HEK293T (cell line): ENCODE measurements at regions not wholly inside any gene's neighbourhood (a gene's known extent, or its start where the extent isn't known, plus 50 kb on each side); places are given as distances from the start of the nearest gene placed in this dataset.

ENCODE experiments used
- CTCF ChIA-PET: fragments of 350-600 bp; formaldehyde crosslinking; extraction: SDS; loops from one replicate; lab custom pipeline; 2021; ENCODE audit warnings: antibody characterized with exemption, inconsistent platforms; lab: Yijun Ruan, JAX
- POLR2A ChIA-PET: fragments of 350-600 bp; formaldehyde crosslinking; extraction: SDS; loops from one replicate; lab custom pipeline; 2020; ENCODE audit warnings: antibody characterized with exemption, inconsistent platforms; lab: Yijun Ruan, JAX
- DNase-seq: peaks from one replicate; pipeline ENCODE4 v3.0.0; 2012; ENCODE audit warnings: mixed read lengths; ENCODE audit errors: extremely low spot score
- ARNT ChIP-seq: fragments of 450-650 bp; IDR thresholded peaks from 2 replicates; pipeline ENCODE4 v1.6.1; 2017; ENCODE audit warnings: mild to moderate bottlenecking
- BHLHE40 ChIP-seq: fragments of 450-650 bp; IDR thresholded peaks from 2 replicates; pipeline ENCODE4 v1.6.1; 2016; ENCODE audit warnings: mild to moderate bottlenecking, moderate library complexity, borderline replicate concordance
- CTBP1 ChIP-seq: fragments of 450-650 bp; IDR thresholded peaks from 2 replicates; pipeline ENCODE4 v1.6.1; 2016; ENCODE audit warnings: borderline replicate concordance
- ELF4 ChIP-seq: fragments of 450-650 bp; IDR thresholded peaks from 2 replicates; pipeline ENCODE4 v1.6.1; 2017; ENCODE audit warnings: antibody characterized with exemption
- FOXA1 ChIP-seq: fragments of 450-650 bp; IDR thresholded peaks from 2 replicates; pipeline ENCODE4 v1.6.1; 2016; ENCODE audit warnings: mild to moderate bottlenecking
- FOXK2 ChIP-seq: fragments of 450-650 bp; IDR thresholded peaks from 2 replicates; pipeline ENCODE4 v1.6.1; 2016; ENCODE audit warnings: mild to moderate bottlenecking
- FOXM1 ChIP-seq: fragments of 450-650 bp; IDR thresholded peaks from 2 replicates; pipeline ENCODE4 v1.6.1; 2017; ENCODE audit warnings: mild to moderate bottlenecking, borderline replicate concordance
- HDGF ChIP-seq: fragments of 450-650 bp; IDR thresholded peaks from 2 replicates; pipeline ENCODE4 v1.6.1; 2017; ENCODE audit warnings: antibody characterized with exemption, borderline replicate concordance
- L3MBTL2 ChIP-seq: fragments of 450-650 bp; conservative IDR thresholded peaks from 2 replicates; pipeline ENCODE4 v1.6.1; 2016; ENCODE audit warnings: mild to moderate bottlenecking
- LEF1 ChIP-seq: fragments of 450-650 bp; IDR thresholded peaks from 2 replicates; pipeline ENCODE4 v1.6.1; 2017; ENCODE audit warnings: mild to moderate bottlenecking, borderline replicate concordance
- NFRKB ChIP-seq: fragments of 450-650 bp; IDR thresholded peaks from 2 replicates; pipeline ENCODE4 v1.6.1; 2016; ENCODE audit warnings: mild to moderate bottlenecking, moderate library complexity
- SP1 ChIP-seq: fragments of 450-650 bp; IDR thresholded peaks from 2 replicates; pipeline ENCODE4 v1.6.1; 2017
- SUZ12 ChIP-seq: fragments of 450-650 bp; IDR thresholded peaks from 2 replicates; pipeline ENCODE4 v1.6.1; 2016; ENCODE audit warnings: mild to moderate bottlenecking
- TARDBP ChIP-seq: fragments of 450-650 bp; IDR thresholded peaks from 2 replicates; pipeline ENCODE4 v1.6.1; 2016
- ZNF384 ChIP-seq: fragments of 450-650 bp; IDR thresholded peaks from 2 replicates; pipeline ENCODE4 v1.6.1; 2016
- TF ChIP-seq, protein P1 (sequence below): fragments of 450-650 bp; IDR thresholded peaks from 2 replicates; pipeline ENCODE4 v1.6.1; 2016

DNA sequence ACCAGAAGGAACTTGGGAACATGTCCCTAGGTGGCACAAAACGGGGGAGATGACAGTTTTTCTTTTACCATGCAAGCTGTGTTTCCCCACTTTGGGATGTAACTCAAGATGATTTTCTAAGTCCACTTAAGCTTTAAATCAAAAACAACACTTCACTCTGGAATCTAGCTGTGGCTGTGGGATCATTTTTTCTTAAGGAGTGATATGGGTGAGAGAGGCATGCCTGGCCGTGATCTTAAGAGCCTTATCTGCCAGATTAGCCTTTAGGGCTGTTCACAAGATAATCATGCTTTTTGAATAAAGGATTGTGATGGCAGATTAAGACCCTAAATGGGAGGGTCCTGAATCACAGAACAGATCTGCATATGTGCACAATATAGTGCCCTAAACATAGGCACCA, 384.8 kb upstream of the SEMA6D start:
- ChIA-PET POLR2A (no interaction called here), CTCF (interaction anchor here (0.7 kb wide), 1 partner anchor 581 kb away, joined by 4 read pairs; no protein-coding TSS in a partner anchor)
- DNase-seq = no peak
- no peak for TF ChIP-seq BHLHE40
- TF ChIP-seq CTBP1 = no peak
- no peak for TF ChIP-seq L3MBTL2
- no peak for TF ChIP-seq SP1
- no peak for TF ChIP-seq SUZ12
- no peak for TF ChIP-seq HDGF
- TF ChIP-seq FOXM1 = no peak
- TF ChIP-seq TARDBP = no peak
- TF ChIP-seq LEF1 = no peak
- no peak for TF ChIP-seq ZNF384
- no peak for TF ChIP-seq FOXA1

DNA sequence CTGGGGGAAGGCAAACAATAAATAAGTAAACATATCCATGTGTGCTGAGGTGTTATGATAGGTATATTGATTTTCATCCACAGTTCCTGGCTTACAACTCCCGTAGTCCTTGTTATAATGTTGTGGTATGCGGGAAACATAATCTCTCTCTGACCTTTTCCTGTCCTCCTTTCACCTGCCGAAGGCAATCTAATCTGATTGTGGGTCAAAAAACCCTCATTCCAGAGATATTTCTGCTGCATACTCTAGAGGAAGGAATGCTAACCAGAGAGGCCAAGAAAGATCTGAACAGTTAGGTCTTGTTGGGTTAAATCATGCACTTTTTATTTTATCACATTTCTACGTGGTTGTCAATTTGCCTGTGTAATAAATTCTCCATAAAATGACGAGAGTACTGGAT, 383.6 kb upstream of the SEMA6D start:
- POLR2A ChIA-PET = no interaction called here
- no peak for DNase-seq
- CTCF ChIA-PET = no interaction called here
- TF ChIP-seq L3MBTL2 (no peak), BHLHE40 (no peak), ZNF384 (no peak), LEF1 (no peak), FOXM1 (no peak), TARDBP (no peak), SP1 (no peak), HDGF (no peak), FOXA1 (no peak), ARNT (no peak), ELF4 (no peak), CTBP1 (no peak), NFRKB (no peak), SUZ12 (no peak)

DNA sequence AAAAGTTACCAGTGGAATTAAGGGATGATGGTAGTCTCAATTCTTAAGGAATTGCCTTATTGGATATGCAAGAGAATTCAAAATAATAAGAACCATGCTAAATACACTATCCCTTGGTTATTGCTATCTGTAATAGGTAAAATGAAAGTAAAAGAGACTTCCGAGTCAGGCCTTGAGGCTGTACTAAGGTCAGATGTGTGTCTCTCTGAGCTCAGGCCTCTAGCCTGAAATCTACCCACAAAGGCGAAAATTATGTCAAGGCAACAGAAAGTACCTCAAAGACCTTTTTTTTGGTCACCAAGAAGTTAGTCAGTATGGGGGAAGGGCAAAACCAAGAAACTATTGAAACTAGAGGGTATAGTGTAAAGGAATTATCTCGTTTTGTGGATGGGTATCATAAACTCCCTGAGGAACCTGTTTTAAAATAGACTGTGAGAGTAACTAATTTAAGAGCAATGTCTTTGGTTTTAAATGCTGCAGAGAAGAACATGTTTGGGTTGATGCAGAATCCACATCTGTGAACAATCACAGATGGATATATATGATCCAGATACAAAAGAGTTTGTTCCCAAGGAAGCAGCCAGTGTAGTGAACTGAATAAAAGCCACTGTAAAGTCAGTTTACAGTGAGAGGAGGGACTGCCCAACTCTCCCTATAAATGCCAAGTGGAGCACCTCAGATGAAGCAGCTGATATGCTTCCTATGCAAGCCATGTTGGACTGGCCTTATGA, 382.3 kb upstream of the SEMA6D start:
- POLR2A ChIA-PET = no interaction called here
- TF ChIP-seq HDGF (no peak), ZNF384 (no peak), CTBP1 (no peak), SUZ12 (no peak), L3MBTL2 (no peak), LEF1 (no peak), FOXK2 (no peak), FOXM1 (no peak), BHLHE40 (no peak), ELF4 (no peak), FOXA1 (no peak), ARNT (no peak), SP1 (no peak), TARDBP (no peak), NFRKB (no peak)
- TF ChIP-seq, protein P1, sequence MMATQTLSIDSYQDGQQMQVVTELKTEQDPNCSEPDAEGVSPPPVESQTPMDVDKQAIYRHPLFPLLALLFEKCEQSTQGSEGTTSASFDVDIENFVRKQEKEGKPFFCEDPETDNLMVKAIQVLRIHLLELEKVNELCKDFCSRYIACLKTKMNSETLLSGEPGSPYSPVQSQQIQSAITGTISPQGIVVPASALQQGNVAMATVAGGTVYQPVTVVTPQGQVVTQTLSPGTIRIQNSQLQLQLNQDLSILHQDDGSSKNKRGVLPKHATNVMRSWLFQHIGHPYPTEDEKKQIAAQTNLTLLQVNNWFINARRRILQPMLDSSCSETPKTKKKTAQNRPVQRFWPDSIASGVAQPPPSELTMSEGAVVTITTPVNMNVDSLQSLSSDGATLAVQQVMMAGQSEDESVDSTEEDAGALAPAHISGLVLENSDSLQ = no peak
- CTCF ChIA-PET = no interaction called here
- no peak for DNase-seq

DNA sequence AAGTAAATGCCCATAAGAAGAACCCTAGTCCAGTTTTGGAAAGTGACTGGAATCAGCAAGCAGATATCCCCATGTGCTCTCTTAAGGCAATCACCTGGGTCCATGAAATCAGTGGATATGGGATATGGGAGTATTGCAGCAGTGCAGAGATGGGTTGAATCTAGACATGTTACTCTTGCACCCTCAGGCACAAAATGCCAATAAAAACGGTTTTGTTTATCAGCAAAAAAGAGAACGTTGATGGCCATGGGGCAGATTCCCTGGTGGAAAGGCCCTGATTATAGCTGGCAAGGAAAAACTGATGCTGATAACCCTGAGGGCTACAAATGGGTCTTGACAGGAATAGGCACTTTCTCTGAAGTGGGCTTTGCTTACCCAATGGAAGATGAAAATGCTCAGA, 380.2 kb upstream of the SEMA6D start:
- TF ChIP-seq HDGF = no peak
- TF ChIP-seq ZNF384 = no peak
- TF ChIP-seq CTBP1 = no peak
- no peak for TF ChIP-seq TARDBP
- TF ChIP-seq BHLHE40 = no peak
- TF ChIP-seq, protein P1 = no peak
- TF ChIP-seq ELF4 = no peak
- no peak for TF ChIP-seq NFRKB
- TF ChIP-seq SP1 = no peak
- no peak for TF ChIP-seq LEF1
- no peak for TF ChIP-seq FOXM1
- TF ChIP-seq SUZ12 = no peak
- no peak for TF ChIP-seq FOXA1
- no peak for TF ChIP-seq L3MBTL2
- TF ChIP-seq ARNT = no peak
- no peak for DNase-seq
- POLR2A ChIA-PET = no interaction called here
- CTCF ChIA-PET = no interaction called here

DNA sequence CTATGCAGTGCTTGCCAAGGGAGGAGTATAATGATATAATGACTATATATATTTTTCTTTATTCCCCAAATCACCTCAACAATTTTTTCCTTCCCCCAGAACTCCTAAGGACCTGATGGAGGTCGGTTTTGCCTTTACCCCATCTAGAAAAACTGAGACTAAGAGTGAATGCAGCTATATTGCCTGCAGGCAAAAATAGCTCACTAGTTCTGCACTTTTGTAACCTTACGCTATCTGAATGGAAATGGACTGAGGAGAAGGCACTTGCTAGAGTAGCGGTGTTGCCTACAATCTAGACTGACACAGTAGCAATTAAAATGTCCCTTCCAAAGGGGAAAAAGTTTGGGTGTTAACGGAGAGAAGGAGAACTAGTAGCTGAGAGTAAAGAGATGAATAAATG, 379.5 kb upstream of the SEMA6D start:
- ChIA-PET CTCF (no interaction called here), POLR2A (no interaction called here)
- no peak for TF ChIP-seq LEF1
- TF ChIP-seq HDGF = no peak
- TF ChIP-seq TARDBP = no peak
- no peak for TF ChIP-seq FOXM1
- no peak for TF ChIP-seq BHLHE40
- no peak for TF ChIP-seq FOXA1
- TF ChIP-seq ARNT = no peak
- no peak for TF ChIP-seq CTBP1
- TF ChIP-seq L3MBTL2 = no peak
- no peak for TF ChIP-seq FOXK2
- TF ChIP-seq, protein P1 = no peak
- no peak for TF ChIP-seq NFRKB
- no peak for TF ChIP-seq SP1
- TF ChIP-seq ZNF384 = no peak
- TF ChIP-seq SUZ12 = no peak
- no peak for TF ChIP-seq ELF4
- DNase-seq = no peak

DNA sequence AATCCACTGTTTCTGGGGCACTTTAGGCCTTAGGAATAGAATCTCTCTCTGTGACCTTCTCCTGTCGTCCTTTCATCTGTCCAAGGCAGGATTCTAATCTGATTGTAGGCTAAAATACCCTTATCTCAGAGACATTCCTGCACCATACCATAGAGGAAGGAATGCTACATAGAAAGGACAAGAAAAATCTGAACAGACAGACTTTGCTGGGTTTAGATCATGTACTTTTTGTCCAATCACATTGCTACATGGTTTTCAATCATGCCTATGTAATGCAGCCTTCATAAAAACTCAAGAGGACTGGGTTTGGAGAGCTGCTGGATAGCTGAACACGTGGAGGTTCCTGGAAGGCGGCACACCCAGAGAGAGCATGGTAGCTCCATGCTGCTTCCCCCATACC, 378.5 kb upstream of the SEMA6D start:
- ChIA-PET POLR2A (no interaction called here), CTCF (no interaction called here)
- no peak for DNase-seq
- TF ChIP-seq L3MBTL2 (no peak), CTBP1 (no peak), SUZ12 (no peak), ELF4 (no peak), TARDBP (no peak), ARNT (no peak), FOXM1 (no peak), ZNF384 (no peak), SP1 (no peak), FOXA1 (no peak), HDGF (no peak), FOXK2 (no peak), NFRKB (no peak), BHLHE40 (no peak), LEF1 (no peak)
- TF ChIP-seq, protein P1 = no peak
